ENCODE measurements at regions not wholly inside any gene's neighbourhood (a gene's known extent, or its start where the extent isn't known, plus 50 kb on each side); places are given as distances from the start of the nearest gene placed in this dataset.

- no peaks in the 10 kb centered on the region for H3K36me3 Mint-ChIP-seq (ENCODE audit: low read depth)
- intact Hi-C loops (cut with micrococcal nuclease), result no loop called here
- no peak for DNase-seq (ENCODE audit: low spot score)
- no peak overlapping the region for H3K4me3 Mint-ChIP-seq (ENCODE audit: low read depth)
- H3K27ac Mint-ChIP-seq, result no peak overlapping the region
- no peaks in the 10 kb centered on the region for H3K27me3 Mint-ChIP-seq (ENCODE audit: low read depth)
- no peaks in the 10 kb centered on the region for H3K4me1 Mint-ChIP-seq (ENCODE audit: low read depth)
- no peaks in the 10 kb centered on the region for H3K9me3 Mint-ChIP-seq
These were observed 355.5 kb upstream of the ZEB2 start for GRCh38 chr2:144875290-144875969.

GRCh38 chr2:144865670-144866069 lies 345.8 kb upstream of the ZEB2 start:
- no peaks in the 10 kb centered on the region for H3K4me1 Mint-ChIP-seq (ENCODE audit: low read depth)
- no peak overlapping the region for H3K27ac Mint-ChIP-seq
- H3K36me3 Mint-ChIP-seq (ENCODE audit: low read depth), result no peaks in the 10 kb centered on the region
- H3K27me3 Mint-ChIP-seq (ENCODE audit: low read depth), result no peaks in the 10 kb centered on the region
- H3K9me3 Mint-ChIP-seq, result no peaks in the 10 kb centered on the region
- H3K4me3 Mint-ChIP-seq (ENCODE audit: low read depth), result no peak overlapping the region
- intact Hi-C loops (cut with micrococcal nuclease), result no loop called here
- DNase-seq (ENCODE audit: low spot score), result no peak

- H3K9me3 Mint-ChIP-seq, result no peaks in the 10 kb centered on the region
- no peak overlapping the region for H3K27ac Mint-ChIP-seq
- DNase-seq (ENCODE audit: low spot score), result no peak
- H3K4me3 Mint-ChIP-seq (ENCODE audit: low read depth), result no peak overlapping the region
- H3K36me3 Mint-ChIP-seq (ENCODE audit: low read depth), result no peaks in the 10 kb centered on the region
- H3K27me3 Mint-ChIP-seq (ENCODE audit: low read depth), result no peaks in the 10 kb centered on the region
- intact Hi-C loops (cut with micrococcal nuclease), result no loop called here
- H3K4me1 Mint-ChIP-seq (ENCODE audit: low read depth), result no peaks in the 10 kb centered on the region
These were observed 339.8 kb upstream of the ZEB2 start for GRCh38 chr2:144859716-144860115.

GRCh38 chr2:144858211-144858610 lies 338.3 kb upstream of the ZEB2 start:
- Mint-ChIP-seq H3K9me3 (no peaks in the 10 kb centered on the region), H3K27ac (no peak overlapping the region), H3K36me3 (ENCODE audit: low read depth) (no peaks in the 10 kb centered on the region), H3K4me1 (ENCODE audit: low read depth) (no peaks in the 10 kb centered on the region), H3K4me3 (ENCODE audit: low read depth) (no peak overlapping the region), H3K27me3 (ENCODE audit: low read depth) (no peaks in the 10 kb centered on the region)
- intact Hi-C loops (cut with micrococcal nuclease), result no loop called here
- no peak for DNase-seq (ENCODE audit: low spot score)

- Mint-ChIP-seq H3K27ac (no peak overlapping the region), H3K4me3 (ENCODE audit: low read depth) (no peak overlapping the region), H3K27me3 (ENCODE audit: low read depth) (no peaks in the 10 kb centered on the region), H3K36me3 (ENCODE audit: low read depth) (no peaks in the 10 kb centered on the region), H3K4me1 (ENCODE audit: low read depth) (no peaks in the 10 kb centered on the region), H3K9me3 (no peaks in the 10 kb centered on the region)
- DNase-seq (ENCODE audit: low spot score), result no peak
- intact Hi-C loops (cut with micrococcal nuclease), result no loop called here
These were observed 334.7 kb upstream of the ZEB2 start for GRCh38 chr2:144854596-144854995.

- no peak for DNase-seq (ENCODE audit: low spot score)
- no peak overlapping the region for H3K4me3 Mint-ChIP-seq (ENCODE audit: low read depth)
- H3K27ac Mint-ChIP-seq, result no peak overlapping the region
- H3K4me1 Mint-ChIP-seq (ENCODE audit: low read depth), result no peaks in the 10 kb centered on the region
- no peaks in the 10 kb centered on the region for H3K9me3 Mint-ChIP-seq
- no peaks in the 10 kb centered on the region for H3K27me3 Mint-ChIP-seq (ENCODE audit: low read depth)
- H3K36me3 Mint-ChIP-seq (ENCODE audit: low read depth), result no peaks in the 10 kb centered on the region
- intact Hi-C loops (cut with micrococcal nuclease), result no loop called here
These were observed 329.7 kb upstream of the ZEB2 start for GRCh38 chr2:144849612-144850011.

GRCh38 chr2:144848423-144848822 lies 328.5 kb upstream of the ZEB2 start:
- no peak overlapping the region for H3K27ac Mint-ChIP-seq
- no peaks in the 10 kb centered on the region for H3K9me3 Mint-ChIP-seq
- no peaks in the 10 kb centered on the region for H3K4me1 Mint-ChIP-seq (ENCODE audit: low read depth)
- no peak overlapping the region for H3K4me3 Mint-ChIP-seq (ENCODE audit: low read depth)
- H3K36me3 Mint-ChIP-seq (ENCODE audit: low read depth), result no peaks in the 10 kb centered on the region
- no peak for DNase-seq (ENCODE audit: low spot score)
- H3K27me3 Mint-ChIP-seq (ENCODE audit: low read depth), result no peaks in the 10 kb centered on the region
- intact Hi-C loops (cut with micrococcal nuclease), result no loop called here

- Mint-ChIP-seq H3K4me1 (ENCODE audit: low read depth) (no peaks in the 10 kb centered on the region), H3K9me3 (no peaks in the 10 kb centered on the region), H3K27ac (no peak overlapping the region), H3K36me3 (ENCODE audit: low read depth) (no peaks in the 10 kb centered on the region), H3K4me3 (ENCODE audit: low read depth) (no peak overlapping the region), H3K27me3 (ENCODE audit: low read depth) (no peaks in the 10 kb centered on the region)
- no peak for DNase-seq (ENCODE audit: low spot score)
- intact Hi-C loops (cut with micrococcal nuclease), result no loop called here
These were observed 327.6 kb upstream of the ZEB2 start for GRCh38 chr2:144847347-144848080.

GRCh38 chr2:144836635-144837350 lies 316.9 kb upstream of the ZEB2 start:
- no peak for DNase-seq (ENCODE audit: low spot score)
- Mint-ChIP-seq H3K4me3 (ENCODE audit: low read depth) (no peak overlapping the region), H3K4me1 (ENCODE audit: low read depth) (no peaks in the 10 kb centered on the region), H3K27ac (no peak overlapping the region), H3K36me3 (ENCODE audit: low read depth) (no peaks in the 10 kb centered on the region), H3K27me3 (ENCODE audit: low read depth) (peaks cover 2% of the 10 kb centered on the region), H3K9me3 (no peaks in the 10 kb centered on the region)
- intact Hi-C loops (cut with micrococcal nuclease), result no loop called here

- Mint-ChIP-seq H3K9me3 (no peaks in the 10 kb centered on the region), H3K4me1 (ENCODE audit: low read depth) (no peaks in the 10 kb centered on the region), H3K36me3 (ENCODE audit: low read depth) (no peaks in the 10 kb centered on the region), H3K4me3 (ENCODE audit: low read depth) (no peak overlapping the region), H3K27me3 (ENCODE audit: low read depth) (peaks cover 2% of the 10 kb centered on the region), H3K27ac (no peak overlapping the region)
- no peak for DNase-seq (ENCODE audit: low spot score)
- intact Hi-C loops (cut with micrococcal nuclease), result no loop called here
These were observed 315.9 kb upstream of the ZEB2 start for GRCh38 chr2:144835634-144836350.

- H3K36me3 Mint-ChIP-seq (ENCODE audit: low read depth), result no peaks in the 10 kb centered on the region
- H3K9me3 Mint-ChIP-seq, result no peaks in the 10 kb centered on the region
- peaks cover 2% of the 10 kb centered on the region for H3K27me3 Mint-ChIP-seq (ENCODE audit: low read depth)
These were observed 315.2 kb upstream of the ZEB2 start for GRCh38 chr2:144834998-144835633.

GRCh38 chr2:144834363-144834762 lies 314.4 kb upstream of the ZEB2 start:
- Mint-ChIP-seq H3K4me1 (ENCODE audit: low read depth) (no peaks in the 10 kb centered on the region), H3K9me3 (no peaks in the 10 kb centered on the region), H3K36me3 (ENCODE audit: low read depth) (no peaks in the 10 kb centered on the region), H3K4me3 (ENCODE audit: low read depth) (no peak overlapping the region), H3K27me3 (ENCODE audit: low read depth) (peaks cover 2% of the 10 kb centered on the region), H3K27ac (no peak overlapping the region)
- intact Hi-C loops (cut with micrococcal nuclease), result no loop called here
- DNase-seq (ENCODE audit: low spot score), result no peak

More at GRCh38 chr2:144834998-144835633, 315.2 kb upstream of the ZEB2 start:
- H3K27ac Mint-ChIP-seq, result no peak overlapping the region
- DNase-seq (ENCODE audit: low spot score), result no peak
- intact Hi-C loops (cut with micrococcal nuclease), result no loop called here
- no peaks in the 10 kb centered on the region for H3K4me1 Mint-ChIP-seq (ENCODE audit: low read depth)
- no peak overlapping the region for H3K4me3 Mint-ChIP-seq (ENCODE audit: low read depth)
